ENCODE measurements at regions not wholly inside any gene's neighbourhood (a gene's known extent, or its start where the extent isn't known, plus 50 kb on each side); places are given as distances from the start of the nearest gene placed in this dataset.
"Not testable (repeated sequence)": the region's sequence is repeated elsewhere in the genome, so short reads cannot be mapped to it uniquely, and the experiment has no call there.

DNA sequence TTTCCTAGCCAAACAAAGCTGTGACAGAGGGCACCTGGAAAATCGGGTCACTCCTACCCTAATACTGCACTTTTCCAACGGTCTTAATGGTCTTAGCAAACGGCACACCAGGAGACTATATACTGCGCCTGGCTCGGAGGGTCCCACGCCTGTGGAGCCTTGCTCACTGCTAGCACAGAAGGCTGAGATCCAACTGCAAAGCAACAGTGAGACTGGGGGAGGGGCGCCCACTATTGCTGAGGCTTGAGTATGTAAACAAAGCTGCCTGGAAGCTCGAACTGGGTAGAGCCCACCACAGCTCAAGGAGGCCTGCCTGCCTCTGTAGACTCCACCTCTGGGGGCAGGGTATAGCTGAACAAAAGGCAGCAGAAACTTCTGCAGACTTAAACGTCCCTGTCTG is 931.7 kb upstream of the ATXN7L3B start:
- DNase-seq (ENCODE audit: extremely low read depth in 1 of 11, low read depth in 9 of 11, low spot score in 4 of 11), result not testable (repeated sequence)

DNA sequence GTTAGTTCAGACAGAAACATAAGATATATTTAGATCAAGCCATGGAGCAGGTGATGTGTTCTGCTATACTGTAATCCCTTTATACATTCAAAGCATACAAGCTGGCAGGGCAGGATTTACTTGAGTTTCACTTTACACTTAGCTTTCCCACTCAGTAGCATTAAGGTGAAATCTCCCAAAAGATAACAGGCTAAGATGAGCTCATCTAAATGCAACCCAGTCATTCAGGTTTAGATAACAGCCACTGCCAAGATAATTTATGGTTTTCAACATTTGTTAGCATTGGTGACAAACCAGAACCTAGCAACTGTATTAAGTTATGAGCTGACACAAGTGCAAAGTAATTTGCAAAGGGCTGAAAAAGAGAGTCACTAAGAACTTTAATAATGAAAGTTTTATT is 925.1 kb upstream of the ATXN7L3B start:
- DNase-seq (ENCODE audit: extremely low read depth in 1 of 11, low read depth in 9 of 11, low spot score in 4 of 11), result no peak

DNA sequence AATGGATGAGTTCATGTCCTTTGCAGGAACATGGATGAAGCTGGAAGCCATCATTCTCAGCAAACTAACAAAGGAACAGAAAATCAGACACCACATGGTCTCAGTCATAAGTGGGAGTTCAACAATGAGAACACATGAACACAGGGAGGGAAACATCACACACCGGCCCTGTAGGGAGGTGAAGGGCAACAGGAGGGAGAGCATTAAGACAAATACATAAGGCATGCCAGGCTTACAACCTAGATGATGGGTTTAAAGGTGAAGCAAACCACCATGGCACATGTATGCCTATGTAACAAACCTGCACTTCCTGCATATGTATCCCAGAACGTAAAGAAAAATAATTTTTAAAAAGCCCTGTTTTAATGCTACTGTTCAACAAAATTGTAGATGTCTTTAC is 914.2 kb upstream of the ATXN7L3B start:
- DNase-seq (ENCODE audit: extremely low read depth in 1 of 11, low read depth in 9 of 11, low spot score in 4 of 11), result no peak

DNA sequence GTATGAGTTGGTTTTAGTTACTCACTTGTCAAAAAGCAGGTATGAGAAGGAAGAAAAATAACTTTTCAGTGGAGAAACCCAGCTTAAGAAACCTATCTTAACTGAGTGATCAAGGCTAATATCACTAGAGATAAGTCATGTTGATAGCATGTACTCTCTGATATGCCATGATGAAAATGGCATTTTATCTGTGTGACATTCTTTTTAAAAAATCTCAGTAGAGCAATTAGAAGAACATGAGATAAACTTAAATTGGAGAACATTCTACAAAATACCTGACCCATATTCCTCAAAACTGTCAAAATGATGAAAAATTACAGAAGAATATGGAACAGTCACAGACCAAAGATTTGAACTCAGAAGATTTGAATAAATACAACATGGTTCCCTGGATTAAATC is 912.4 kb upstream of the ATXN7L3B start:
- DNase-seq (ENCODE audit: extremely low read depth in 1 of 11, low read depth in 9 of 11, low spot score in 4 of 11), result no peak

DNA sequence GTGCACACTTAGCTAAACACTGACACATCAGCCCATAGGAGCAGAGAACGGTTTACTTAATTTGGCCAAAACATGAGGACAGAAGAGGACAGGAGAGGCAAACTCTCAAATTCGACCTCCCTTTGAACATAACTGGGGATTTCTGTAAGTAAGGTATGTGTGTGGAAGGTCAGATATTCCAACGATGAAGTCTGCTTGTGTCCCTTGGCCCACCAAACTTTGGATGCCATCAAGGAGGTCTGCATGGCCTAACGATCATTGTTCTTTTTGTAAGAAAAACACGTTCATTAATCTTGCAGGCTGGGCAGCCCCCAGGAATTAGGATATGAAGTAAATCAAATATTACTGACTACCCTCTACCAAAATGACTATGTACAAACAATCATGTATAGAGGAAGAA is 908.5 kb upstream of the ATXN7L3B start:
- no peak for DNase-seq (ENCODE audit: extremely low read depth in 1 of 11, low read depth in 9 of 11, low spot score in 4 of 11)

DNA sequence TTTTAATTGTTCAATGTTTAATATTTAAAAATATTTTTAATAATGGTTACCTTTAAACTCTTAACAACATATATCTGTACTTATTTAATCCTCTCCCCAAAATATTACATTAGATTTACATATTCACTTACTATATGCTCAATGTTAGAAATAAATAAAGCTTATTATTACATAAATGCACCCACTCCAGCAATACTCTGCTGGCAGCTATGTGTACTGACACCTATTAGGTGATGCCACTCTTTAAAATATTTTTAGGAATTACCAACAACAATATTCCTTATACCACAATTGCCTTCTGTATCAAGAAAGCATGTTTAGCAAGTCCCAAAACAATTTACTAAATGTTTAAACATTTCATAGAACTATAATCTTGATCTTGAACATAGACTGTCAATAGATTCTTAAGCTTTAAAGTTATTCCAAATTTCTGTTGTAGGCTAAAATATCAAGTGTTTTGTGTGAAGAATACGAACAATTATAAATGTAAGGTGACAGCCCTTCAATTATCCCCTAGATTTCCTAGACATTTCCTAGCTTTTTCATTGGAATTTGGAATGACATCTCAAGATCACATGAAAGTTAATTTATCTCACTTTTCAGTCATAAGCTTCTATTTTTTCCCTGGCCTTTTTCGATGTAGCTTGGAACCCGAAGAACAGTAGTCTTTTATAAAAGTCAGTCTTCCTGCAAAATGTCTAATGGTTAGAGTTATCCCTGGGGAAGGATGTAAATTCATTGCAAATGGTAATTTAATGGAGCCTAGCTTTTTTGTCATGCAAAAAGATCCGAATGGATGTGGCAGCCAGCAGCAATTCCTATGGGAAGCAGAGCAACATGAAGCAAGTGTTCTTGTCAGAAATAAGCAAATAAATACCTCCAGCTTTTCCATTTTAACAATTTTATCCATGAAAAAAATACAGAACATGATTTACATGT is 907.5 kb upstream of the ATXN7L3B start:
- DNase-seq (ENCODE audit: extremely low read depth in 1 of 11, low read depth in 9 of 11, low spot score in 4 of 11), result no peak

DNA sequence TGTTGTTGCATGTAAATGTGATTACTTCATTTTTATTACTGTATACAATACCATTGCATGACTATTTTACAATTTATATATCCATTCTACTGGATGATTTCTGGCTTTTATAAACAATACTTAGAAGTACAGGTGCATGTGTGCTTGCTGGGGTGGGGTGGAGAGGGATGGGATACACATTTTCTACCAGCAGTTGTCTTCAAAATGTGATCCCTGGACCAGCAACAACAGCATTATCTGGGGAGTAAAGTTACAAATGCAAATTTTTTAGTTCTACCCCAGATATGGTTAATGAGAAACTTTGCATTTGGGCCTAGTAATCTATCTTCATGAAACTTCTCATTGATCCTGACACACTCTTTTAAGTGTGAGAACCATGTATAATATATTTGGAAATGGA is 905.4 kb upstream of the ATXN7L3B start:
- DNase-seq (ENCODE audit: extremely low read depth in 1 of 11, low read depth in 9 of 11, low spot score in 4 of 11), result no peak

DNA sequence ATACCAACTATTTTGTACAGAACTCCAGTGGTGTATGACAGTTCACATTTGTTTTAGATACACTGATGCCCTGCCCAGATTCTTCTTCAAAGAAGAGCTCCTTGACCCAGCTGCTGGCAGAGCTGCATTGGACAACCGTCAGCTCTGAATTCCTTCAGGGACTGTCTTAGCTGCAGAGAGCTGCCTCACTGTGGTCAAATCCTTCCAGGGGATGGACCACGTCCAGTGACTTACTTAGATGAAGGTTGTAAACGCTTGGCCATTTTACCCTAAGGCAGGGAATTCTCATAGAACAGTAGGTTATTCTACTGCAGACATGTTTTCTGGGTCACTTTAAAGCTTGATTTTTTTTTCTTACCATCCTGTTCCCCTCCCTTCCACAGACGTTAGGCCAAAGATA is 905.0 kb upstream of the ATXN7L3B start:
- no peak for DNase-seq (ENCODE audit: extremely low read depth in 1 of 11, low read depth in 9 of 11, low spot score in 4 of 11)

DNA sequence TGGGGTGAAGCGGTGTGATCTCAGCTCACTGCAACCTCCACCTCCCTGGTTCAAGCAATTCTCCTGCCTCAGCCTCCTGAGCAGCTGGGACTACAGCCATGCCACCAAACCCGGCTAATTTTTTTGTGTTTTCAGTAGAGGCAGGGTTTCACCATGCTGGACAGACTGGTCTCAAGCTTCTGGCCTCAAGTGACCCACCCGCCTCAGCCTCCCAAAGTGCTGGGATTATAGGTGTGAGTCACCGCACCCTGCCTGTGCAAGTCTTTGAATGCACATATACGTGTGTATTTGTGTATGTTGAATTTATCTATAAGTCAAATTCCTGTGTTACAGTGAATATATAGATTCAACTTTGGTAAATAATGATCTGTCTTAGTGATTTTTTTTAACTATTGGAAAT is 898.2 kb upstream of the ATXN7L3B start:
- not testable (repeated sequence) for DNase-seq (ENCODE audit: extremely low read depth in 1 of 11, low read depth in 9 of 11, low spot score in 4 of 11)

DNA sequence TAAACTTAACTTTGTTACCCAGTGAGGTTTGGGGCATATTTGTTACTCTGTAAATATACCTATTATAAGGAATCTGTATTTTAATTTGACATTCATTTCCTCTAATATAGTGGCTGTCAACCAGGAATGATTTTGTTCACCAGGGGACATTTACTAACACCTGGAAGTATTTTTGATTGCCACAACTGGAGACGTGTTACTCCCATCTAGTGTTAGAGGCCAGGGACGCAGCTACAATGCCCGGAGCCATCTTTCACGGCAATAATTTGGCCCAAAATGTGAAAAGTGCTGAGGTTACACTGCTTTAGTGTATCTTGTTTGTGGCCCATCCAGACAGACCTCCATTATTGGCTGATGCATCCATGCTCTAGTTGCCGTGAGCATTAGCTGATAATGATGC is 881.3 kb upstream of the ATXN7L3B start:
- no peak for DNase-seq (ENCODE audit: extremely low read depth in 1 of 11, low read depth in 9 of 11, low spot score in 4 of 11)

DNA sequence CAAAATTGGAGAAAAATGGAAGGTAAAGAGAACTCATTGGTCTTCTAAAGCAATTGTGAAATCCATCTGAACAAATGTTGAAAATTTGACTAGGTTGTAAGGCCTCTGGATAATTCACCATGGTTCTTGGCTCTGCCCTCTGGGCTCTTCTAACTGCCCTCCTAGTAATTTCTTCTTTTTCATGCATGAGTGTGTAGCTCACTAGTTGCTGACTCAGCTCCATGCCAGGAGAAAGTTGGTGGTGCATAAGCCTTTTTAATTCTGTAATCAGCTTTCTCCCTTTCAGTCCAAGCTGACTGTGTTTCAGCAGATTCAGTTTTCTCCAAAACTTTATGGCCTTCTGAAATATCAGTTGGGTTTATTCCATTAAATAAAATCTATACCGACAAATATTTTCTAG is 877.8 kb upstream of the ATXN7L3B start:
- peak in 1 of 11 donors; percentile 2 for DNase-seq (ENCODE audit: extremely low read depth in 1 of 11, low read depth in 9 of 11, low spot score in 4 of 11)

DNA sequence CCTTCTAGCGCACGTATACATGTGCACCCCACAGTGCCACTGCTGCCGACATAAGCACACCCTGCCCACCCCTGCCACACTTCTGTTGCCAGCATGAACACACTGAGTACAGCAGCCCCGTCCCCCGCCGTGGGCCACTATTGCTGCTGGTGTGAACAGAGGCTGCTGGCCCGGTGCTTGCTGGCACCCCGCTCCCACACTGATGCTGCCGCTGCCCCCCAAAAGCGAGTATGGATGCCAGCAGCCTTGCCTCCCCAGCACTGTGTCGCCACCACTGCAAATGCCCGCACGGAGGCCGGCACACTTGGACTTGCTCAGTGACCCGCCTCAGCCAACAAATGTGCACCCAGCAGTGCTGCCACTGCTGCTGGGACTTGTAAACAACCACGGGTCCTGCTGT is 872.4 kb upstream of the ATXN7L3B start:
- no peak for DNase-seq (ENCODE audit: extremely low read depth in 1 of 11, low read depth in 9 of 11, low spot score in 4 of 11)

DNA sequence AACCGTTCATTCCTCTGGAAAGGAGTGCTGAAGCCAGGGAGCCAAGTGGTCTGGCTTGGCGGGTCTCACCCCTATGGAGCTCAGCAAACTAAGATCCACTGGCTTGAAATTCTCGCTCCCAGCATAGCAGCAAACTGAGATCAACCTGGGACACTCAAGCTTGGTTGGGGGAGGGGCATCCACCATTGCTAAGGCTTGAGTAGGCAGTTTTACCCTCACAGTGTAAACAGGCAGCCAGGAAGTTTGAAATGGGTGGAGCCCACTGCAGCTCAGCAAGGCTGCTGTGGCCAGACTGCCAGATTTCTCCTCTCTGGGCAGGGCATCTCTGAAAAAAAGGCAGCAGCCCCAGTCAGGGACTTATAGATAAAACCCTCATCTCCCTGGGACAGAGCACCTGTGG is 866.1 kb upstream of the ATXN7L3B start:
- DNase-seq (ENCODE audit: extremely low read depth in 1 of 11, low read depth in 9 of 11, low spot score in 4 of 11), result not testable (repeated sequence)

DNA sequence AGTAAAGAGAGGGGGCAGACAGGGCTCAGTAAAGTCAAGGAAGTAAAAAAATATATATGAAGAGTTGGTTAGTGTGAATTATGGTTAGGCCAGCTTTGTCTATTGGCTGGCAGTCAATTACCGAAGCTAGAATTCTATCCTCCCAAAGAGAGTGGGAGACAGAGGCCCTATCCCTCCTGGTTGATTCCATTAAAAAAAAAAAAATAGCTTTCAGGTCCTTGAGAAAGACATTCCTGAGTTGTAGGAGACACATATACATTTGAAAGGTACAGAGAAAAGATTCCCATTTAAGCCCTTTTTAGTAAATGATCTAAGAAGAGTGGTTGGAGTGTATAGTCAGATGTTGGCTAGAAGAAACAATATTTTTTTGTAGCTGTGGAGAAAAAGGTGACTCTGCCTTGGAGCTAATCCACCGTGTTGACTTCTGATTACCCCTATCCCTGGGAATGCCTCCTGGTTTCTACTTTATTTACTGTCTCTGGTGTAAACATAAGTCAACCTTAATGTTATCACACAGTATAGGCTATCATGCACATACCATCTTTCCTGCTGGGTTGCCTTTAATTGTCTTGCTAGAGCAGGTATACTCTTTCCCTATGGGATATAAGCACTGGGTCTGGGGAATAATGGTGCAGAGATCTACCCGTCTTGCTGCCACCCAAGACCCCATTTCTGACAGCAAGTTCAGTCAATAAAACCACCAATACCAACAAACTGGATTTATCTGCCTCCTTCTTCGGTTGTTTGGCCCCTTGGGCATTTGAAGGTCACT is 859.9 kb upstream of the ATXN7L3B start:
- no peak for DNase-seq (ENCODE audit: extremely low read depth in 1 of 11, low read depth in 9 of 11, low spot score in 4 of 11)

DNA sequence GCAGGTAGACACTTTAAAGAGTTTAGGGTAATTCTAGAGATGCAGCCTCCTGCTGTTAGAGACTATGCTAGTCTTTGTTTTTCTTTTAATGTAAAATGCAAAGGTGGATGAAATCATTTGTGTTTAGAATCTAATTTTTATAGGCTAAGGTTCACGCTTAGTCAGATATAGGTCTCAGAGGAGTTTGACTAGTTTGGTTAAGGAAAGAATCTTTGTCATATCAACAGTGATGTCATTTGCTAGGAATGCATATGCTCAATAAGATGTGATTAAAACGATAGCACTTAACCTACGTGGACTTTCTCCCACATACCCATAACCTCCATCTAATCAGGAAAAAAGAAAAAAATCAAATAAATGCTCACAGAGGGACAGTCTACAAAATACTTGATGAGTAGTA is 859.3 kb upstream of the ATXN7L3B start:
- no peak for DNase-seq (ENCODE audit: extremely low read depth in 1 of 11, low read depth in 9 of 11, low spot score in 4 of 11)

DNA sequence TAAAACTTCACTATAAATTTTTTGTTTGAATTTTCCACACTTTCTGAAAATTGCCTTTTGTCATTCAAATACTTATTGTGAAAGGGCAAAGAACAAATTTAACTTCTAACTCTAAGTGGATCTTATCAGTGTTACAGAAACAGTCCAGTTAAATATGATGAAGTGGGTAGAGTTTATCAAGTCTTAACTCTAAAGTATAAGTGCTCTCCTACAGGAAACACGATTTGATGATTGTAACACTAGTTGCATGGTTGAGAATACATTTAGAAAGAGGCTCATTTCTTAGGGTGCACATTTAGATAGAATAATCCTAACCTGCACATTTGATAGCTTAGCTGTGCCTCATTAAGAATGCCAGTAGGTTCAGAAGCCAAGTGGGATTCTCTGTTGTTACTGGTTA is 838.3 kb upstream of the ATXN7L3B start:
- no peak for DNase-seq (ENCODE audit: extremely low read depth in 1 of 11, low read depth in 9 of 11, low spot score in 4 of 11)

DNA sequence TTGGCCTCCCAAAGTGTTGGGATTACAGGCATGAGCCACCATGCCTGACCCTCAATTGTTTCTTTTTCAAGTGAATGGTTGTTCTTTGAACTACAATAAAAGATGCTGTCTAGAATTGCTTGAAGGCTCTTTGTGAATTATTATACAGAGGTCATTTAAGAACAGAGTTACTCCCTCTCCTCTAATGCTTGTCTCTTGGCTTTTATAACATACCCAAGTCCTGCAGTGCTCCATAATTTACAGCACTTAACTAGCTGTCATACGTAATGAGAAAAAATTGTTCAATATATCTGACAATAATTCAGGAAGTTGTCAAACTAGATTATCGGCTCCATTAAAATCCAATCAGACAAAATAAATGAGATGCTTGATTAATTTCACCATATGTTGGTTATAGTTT is 823.0 kb upstream of the ATXN7L3B start:
- DNase-seq (ENCODE audit: extremely low read depth in 1 of 11, low read depth in 9 of 11, low spot score in 4 of 11), result no peak

DNA sequence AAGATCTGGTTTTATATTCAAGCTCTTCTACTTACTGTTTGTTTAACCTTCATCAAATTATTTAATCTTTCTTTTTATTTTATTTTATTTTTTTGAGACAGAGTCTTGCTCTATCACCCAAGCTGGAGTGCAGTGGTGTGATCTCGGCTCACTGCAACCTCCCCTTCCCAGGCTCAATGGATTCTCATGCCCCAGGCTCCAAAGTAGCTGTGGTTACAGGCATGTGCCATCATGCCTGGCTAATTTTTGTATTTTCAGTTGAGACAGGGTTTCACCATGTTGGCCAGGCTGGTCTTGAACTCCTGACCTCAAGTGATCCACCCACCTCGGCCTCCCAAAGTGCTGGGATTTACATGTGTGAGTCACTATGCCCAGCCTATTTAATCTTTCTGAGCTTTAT is 821.5 kb upstream of the ATXN7L3B start:
- DNase-seq (ENCODE audit: extremely low read depth in 1 of 11, low read depth in 9 of 11, low spot score in 4 of 11), result not testable (repeated sequence)

DNA sequence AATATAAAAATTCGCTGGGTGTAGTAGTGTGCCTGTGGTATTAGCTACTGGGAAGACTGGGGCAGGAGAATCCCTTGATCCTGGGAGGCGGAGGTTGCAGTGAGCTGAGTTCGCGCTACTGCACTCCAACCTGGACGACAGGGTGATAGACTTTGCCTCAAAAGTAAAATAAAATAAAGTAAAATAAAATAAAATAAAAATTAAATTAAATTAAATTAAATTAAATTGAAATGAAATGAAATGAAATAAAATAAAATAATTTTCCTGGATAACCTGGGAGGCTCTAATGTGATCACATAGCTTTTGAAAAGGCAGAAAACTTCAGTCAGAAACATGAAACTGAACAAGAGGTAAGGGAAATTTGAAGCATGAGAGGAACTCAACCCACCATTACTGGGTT is 818.4 kb upstream of the ATXN7L3B start:
- DNase-seq (ENCODE audit: extremely low read depth in 1 of 11, low read depth in 9 of 11, low spot score in 4 of 11), result no peak

DNA sequence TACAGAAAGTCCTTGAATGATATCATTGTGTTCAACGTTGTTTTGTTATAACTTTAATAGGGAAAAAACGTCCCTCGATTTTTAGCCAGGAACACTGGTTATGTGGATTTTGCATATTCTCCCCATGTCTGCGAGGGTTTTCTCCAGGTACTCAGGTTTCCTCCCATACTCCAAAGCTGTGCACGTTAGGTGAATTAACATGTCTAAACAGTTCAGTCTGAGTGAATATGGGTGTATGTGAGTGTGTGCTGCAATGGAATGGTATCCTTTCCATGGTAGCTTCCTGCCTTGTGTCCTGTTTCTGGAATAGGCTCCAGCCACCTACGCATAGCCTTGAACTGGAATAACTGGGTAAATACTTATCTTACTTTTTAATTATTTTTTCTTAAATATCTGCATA is 810.8 kb upstream of the ATXN7L3B start:
- no peak for DNase-seq (ENCODE audit: extremely low read depth in 1 of 11, low read depth in 9 of 11, low spot score in 4 of 11)
